Stimulated activated CD4-positive, alpha-beta T cell treated with anti-CD3 and anti-CD28 coated beads, TNF-alpha, amount 100 ng/mL, for 48 hours (primary cell): ENCODE measurements at regions not wholly inside any gene's neighbourhood (a gene's known extent, or its start where the extent isn't known, plus 50 kb on each side); places are given as distances from the start of the nearest gene placed in this dataset.
A peak's percentile ranks its signal among the peaks of the same experiment; 100 is the strongest.
"Not testable (repeated sequence)": the region's sequence is repeated elsewhere in the genome, so short reads cannot be mapped to it uniquely, and the experiment has no call there.

Source experiments
- DNase-seq, 3 donors: peaks; one replicate each; pipeline ENCODE4 v3.0.0-alpha.2; 2020; ENCODE audit warnings: low read depth in 3 of 3

- no peak for DNase-seq
These were observed 532.7 kb upstream of the OLFM3 start for GRCh38 chr1:102529446-102529845.

- DNase-seq: no peak
These were observed 504.0 kb upstream of the OLFM3 start for GRCh38 chr1:102500758-102501157.

- DNase-seq: no peak
These were observed 502.2 kb upstream of the OLFM3 start for GRCh38 chr1:102498929-102499328.

DNA sequence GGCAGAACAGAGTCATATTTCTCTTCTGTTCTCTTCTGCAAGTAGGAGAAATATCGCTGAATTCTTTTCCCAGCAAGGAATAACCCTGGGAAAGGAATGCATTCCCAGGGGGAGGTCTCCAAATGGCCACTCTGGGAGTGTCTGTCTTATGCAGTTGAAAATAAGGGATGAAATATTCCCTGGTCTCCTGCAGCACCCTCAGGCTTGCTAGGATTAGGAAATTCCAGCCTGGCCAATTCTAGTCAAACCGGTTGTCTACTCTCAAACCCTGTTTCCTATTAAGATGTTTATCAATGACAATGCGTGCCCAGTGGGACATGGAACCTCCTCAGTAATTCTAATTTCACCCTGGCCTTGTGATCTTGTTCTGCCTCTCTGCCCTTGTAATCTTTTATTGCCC is 501.1 kb upstream of the OLFM3 start:
- DNase-seq: not testable (repeated sequence)

DNA sequence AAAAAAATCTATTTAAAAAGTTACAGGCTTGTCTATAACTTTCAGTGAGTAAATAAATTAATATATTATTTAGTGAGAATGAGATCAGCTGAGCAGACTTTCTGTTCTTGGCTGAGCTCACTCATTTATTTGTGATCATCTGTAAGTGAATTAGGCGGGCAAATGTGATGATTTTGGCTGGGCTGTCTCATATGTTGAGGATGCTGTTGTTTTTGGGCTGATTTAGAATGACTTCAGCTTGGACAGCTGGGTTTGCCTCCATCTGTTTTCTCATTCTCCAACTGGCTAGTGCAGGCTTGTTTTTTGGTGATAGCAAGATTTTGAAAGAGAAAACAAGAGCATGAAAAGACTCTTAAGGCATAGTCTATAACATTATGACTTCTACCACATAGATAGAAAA is 475.8 kb upstream of the OLFM3 start:
- DNase-seq: no peak

DNA sequence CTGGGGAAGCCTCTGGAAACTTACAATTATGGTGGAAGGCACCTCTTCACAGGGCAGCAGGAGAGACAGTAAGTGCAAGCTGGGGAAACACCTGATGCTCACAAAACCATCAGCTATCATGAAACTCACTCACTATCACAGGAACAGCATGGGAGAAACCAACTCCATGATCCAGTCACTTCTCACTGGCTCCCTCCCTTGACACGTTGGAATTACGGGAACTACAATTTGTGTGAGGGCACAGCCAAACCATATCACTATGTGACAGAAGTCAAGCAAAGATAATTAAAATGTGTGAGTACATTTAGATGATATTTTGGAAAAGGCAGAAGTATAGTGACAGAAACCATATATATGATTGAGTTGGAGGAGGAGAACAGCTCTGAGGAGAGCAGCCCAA is 474.0 kb upstream of the OLFM3 start:
- no peak for DNase-seq

DNA sequence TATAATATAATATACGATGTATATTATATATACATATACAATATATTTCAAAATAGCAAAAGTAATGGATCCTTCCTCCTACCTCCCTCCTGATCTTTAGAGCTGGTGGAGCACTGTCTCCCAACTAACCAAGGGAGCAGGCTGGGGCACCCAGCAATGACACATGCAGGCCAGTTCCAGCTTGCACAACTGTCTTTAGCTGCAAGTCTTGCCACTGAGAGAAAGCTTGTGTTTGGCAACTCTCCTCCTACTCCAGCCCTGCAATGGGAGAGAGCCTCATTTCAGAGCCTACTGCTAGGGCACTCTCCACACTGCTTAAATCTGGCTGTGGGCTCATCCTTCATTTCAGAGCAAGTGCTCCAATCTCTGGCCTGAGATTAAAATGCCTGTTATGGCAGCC is 469.8 kb upstream of the OLFM3 start:
- DNase-seq: no peak

DNA sequence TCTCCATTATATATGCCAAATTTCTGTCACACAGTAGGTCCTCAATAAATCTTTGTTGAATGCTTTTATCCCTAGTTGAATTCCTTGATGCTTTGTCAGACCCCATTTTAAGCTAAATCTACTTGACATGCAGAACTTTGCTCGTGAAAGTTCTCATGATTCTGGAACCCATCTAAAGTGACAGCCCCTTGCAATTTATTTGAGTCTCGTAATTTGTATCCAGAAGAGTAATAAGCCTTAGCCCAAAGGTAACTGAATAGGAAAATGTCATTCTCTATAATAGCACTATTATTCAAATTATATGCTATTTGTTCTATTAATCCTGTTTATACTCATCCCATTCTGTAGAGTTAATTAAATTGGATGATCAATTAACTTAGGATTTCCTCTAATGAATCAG is 466.6 kb upstream of the OLFM3 start:
- DNase-seq: no peak

DNA sequence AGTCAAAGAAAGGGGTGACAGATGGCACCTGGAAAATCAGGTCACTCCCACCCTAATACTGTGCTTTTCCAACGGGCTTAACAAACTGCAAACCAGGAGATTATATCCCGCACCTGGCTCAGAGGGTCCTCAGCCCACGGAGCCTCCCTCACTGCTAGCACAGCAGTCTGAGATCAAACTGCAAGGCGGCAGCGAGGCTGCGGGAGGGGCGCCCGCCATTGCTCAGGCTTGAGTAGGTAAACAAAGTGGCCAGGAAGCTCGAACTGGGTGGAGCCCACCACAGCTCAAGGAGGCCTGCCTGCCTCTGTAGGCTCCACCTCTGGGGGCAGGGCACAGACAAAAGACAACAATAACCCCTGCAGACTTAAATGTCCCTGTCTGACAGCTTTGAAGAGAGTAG is 445.6 kb upstream of the OLFM3 start:
- not testable (repeated sequence) for DNase-seq

DNA sequence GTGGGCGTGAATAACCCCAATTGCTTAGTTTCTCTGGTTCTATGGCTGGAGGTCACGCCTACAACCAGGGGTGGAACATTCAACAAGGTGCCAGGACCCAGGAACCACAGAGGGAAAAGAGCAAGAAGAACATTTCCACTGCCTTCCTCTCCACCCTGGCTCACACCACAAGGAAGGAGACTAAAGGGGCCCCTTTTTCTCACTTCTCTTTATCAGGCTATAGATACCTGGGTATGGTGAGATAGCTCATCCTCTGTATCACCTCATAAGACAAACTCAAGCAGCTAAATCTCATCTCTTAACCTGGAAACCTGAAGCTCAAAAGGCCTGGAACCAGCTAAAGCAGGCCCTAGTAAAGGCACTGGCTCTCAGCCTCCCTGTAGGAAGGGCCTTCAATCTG is 438.8 kb upstream of the OLFM3 start:
- no peak for DNase-seq

- DNase-seq: peak in 1 of 3 donors; percentile 4
These were observed 437.7 kb upstream of the OLFM3 start for GRCh38 chr1:102434421-102434820.

DNA sequence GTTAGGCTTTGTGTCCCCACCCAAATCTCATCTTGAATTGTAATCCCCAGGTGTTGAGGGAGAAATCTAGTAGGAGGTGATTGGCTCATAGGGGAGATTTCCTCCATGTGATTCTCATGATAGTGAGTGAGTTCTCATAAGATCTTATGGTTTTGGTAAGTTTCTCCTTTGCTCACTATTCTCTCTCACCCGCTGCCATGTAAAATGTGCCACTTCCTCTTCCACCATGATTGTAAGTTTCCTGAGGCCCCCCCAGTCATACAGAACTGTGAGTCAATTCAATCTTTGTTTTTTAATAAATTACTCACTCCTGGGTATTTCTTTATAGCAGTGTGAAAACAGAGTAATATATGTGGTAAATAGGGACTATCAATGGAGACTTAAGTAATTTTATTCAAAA is 434.5 kb upstream of the OLFM3 start:
- no peak for DNase-seq

DNA sequence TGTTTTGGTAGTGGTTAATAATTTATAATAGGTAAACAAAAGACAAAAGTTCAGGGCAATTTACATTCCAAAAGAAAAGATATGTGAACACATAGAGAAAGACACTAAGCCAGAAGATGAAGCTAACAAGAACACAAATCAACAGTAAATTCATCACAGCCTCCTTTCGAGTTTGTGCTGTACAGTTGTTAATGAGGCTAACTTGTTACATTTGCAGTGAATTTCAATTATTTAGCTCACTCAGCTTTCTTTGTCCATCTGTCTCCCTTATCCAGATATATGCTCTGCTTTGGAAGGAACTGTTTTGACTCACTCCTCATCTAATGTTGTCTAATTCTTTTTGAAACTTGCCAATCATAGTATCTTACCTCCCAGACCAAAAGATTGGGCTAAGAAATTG is 423.3 kb upstream of the OLFM3 start:
- no peak for DNase-seq
